ENCODE measurements at regions not wholly inside any gene's neighbourhood (a gene's known extent, or its start where the extent isn't known, plus 50 kb on each side); places are given as distances from the start of the nearest gene placed in this dataset.

- no peak overlapping the region for H3K27ac ChIP-seq (ENCODE audit: low read depth, low read length)
- no peak overlapping the region for H3K4me3 ChIP-seq (ENCODE audit: low read length in 3 of 3)
- no peaks in the 10 kb centered on the region for H3K27me3 ChIP-seq (ENCODE audit: control insufficient read depth in 3 of 3, insufficient read depth in 3 of 3, low read length in 3 of 3)
- no peaks in the 10 kb centered on the region for H3K9me3 ChIP-seq (ENCODE audit: control insufficient read depth in 3 of 3, low read length in 3 of 3)
- H3K4me1 ChIP-seq (ENCODE audit: control insufficient read depth in 3 of 3, insufficient read depth in 3 of 3, low read length in 3 of 3), result no peaks in the 10 kb centered on the region
- H3K9ac ChIP-seq (ENCODE audit: low read depth in 1 of 3, low read length in 3 of 3), result no peak overlapping the region
- H3K36me3 ChIP-seq (ENCODE audit: control insufficient read depth in 3 of 3, insufficient read depth in 3 of 3, low read length in 3 of 3), result no peaks in the 10 kb centered on the region
Measured at GRCh38 chr18:44465381-44465841, 215.3 kb upstream of the SETBP1 start.

GRCh38 chr18:44466997-44467396 lies 213.7 kb upstream of the SETBP1 start:
- Histone ChIP-seq H3K4me3 (ENCODE audit: low read length in 3 of 3) (no peak overlapping the region), H3K36me3 (ENCODE audit: control insufficient read depth in 3 of 3, insufficient read depth in 3 of 3, low read length in 3 of 3) (no peaks in the 10 kb centered on the region), H3K27me3 (ENCODE audit: control insufficient read depth in 3 of 3, insufficient read depth in 3 of 3, low read length in 3 of 3) (no peaks in the 10 kb centered on the region), H3K4me1 (ENCODE audit: control insufficient read depth in 3 of 3, insufficient read depth in 3 of 3, low read length in 3 of 3) (no peaks in the 10 kb centered on the region), H3K27ac (ENCODE audit: low read depth, low read length) (no peak overlapping the region), H3K9me3 (ENCODE audit: control insufficient read depth in 3 of 3, low read length in 3 of 3) (no peaks in the 10 kb centered on the region), H3K9ac (ENCODE audit: low read depth in 1 of 3, low read length in 3 of 3) (no peak overlapping the region)

- no peaks in the 10 kb centered on the region for H3K9me3 ChIP-seq (ENCODE audit: control insufficient read depth in 3 of 3, low read length in 3 of 3)
- no peaks in the 10 kb centered on the region for H3K36me3 ChIP-seq (ENCODE audit: control insufficient read depth in 3 of 3, insufficient read depth in 3 of 3, low read length in 3 of 3)
- H3K9ac ChIP-seq (ENCODE audit: low read depth in 1 of 3, low read length in 3 of 3), result no peak overlapping the region
- H3K27ac ChIP-seq (ENCODE audit: low read depth, low read length), result no peak overlapping the region
- H3K27me3 ChIP-seq (ENCODE audit: control insufficient read depth in 3 of 3, insufficient read depth in 3 of 3, low read length in 3 of 3), result no peaks in the 10 kb centered on the region
- no peak overlapping the region for H3K4me3 ChIP-seq (ENCODE audit: low read length in 3 of 3)
- no peaks in the 10 kb centered on the region for H3K4me1 ChIP-seq (ENCODE audit: control insufficient read depth in 3 of 3, insufficient read depth in 3 of 3, low read length in 3 of 3)
Measured at GRCh38 chr18:44467718-44468117, 213.0 kb upstream of the SETBP1 start.

- no peaks in the 10 kb centered on the region for H3K36me3 ChIP-seq (ENCODE audit: control insufficient read depth in 3 of 3, insufficient read depth in 3 of 3, low read length in 3 of 3)
- H3K4me3 ChIP-seq (ENCODE audit: low read length in 3 of 3), result no peak overlapping the region
- no peak overlapping the region for H3K9ac ChIP-seq (ENCODE audit: low read depth in 1 of 3, low read length in 3 of 3)
- no peaks in the 10 kb centered on the region for H3K4me1 ChIP-seq (ENCODE audit: control insufficient read depth in 3 of 3, insufficient read depth in 3 of 3, low read length in 3 of 3)
- H3K9me3 ChIP-seq (ENCODE audit: control insufficient read depth in 3 of 3, low read length in 3 of 3), result peaks cover 0 to 2% (median 0%) of the 10 kb centered on the region in 3 donors
- no peak overlapping the region for H3K27ac ChIP-seq (ENCODE audit: low read depth, low read length)
- no peaks in the 10 kb centered on the region for H3K27me3 ChIP-seq (ENCODE audit: control insufficient read depth in 3 of 3, insufficient read depth in 3 of 3, low read length in 3 of 3)
Measured at GRCh38 chr18:44473394-44474066, 207.2 kb upstream of the SETBP1 start.

GRCh38 chr18:44474067-44474411 lies 206.6 kb upstream of the SETBP1 start:
- Histone ChIP-seq H3K4me3 (ENCODE audit: low read length in 3 of 3) (no peak overlapping the region), H3K4me1 (ENCODE audit: control insufficient read depth in 3 of 3, insufficient read depth in 3 of 3, low read length in 3 of 3) (no peaks in the 10 kb centered on the region), H3K36me3 (ENCODE audit: control insufficient read depth in 3 of 3, insufficient read depth in 3 of 3, low read length in 3 of 3) (no peaks in the 10 kb centered on the region), H3K27me3 (ENCODE audit: control insufficient read depth in 3 of 3, insufficient read depth in 3 of 3, low read length in 3 of 3) (no peaks in the 10 kb centered on the region), H3K9ac (ENCODE audit: low read depth in 1 of 3, low read length in 3 of 3) (no peak overlapping the region), H3K27ac (ENCODE audit: low read depth, low read length) (no peak overlapping the region), H3K9me3 (ENCODE audit: control insufficient read depth in 3 of 3, low read length in 3 of 3) (peaks cover 0 to 2% (median 0%) of the 10 kb centered on the region in 3 donors)

GRCh38 chr18:44474591-44474990 lies 206.1 kb upstream of the SETBP1 start:
- Histone ChIP-seq H3K9me3 (ENCODE audit: control insufficient read depth in 3 of 3, low read length in 3 of 3) (peaks cover 0 to 3% (median 2%) of the 10 kb centered on the region in 3 donors), H3K27me3 (ENCODE audit: control insufficient read depth in 3 of 3, insufficient read depth in 3 of 3, low read length in 3 of 3) (no peaks in the 10 kb centered on the region), H3K9ac (ENCODE audit: low read depth in 1 of 3, low read length in 3 of 3) (no peak overlapping the region), H3K4me3 (ENCODE audit: low read length in 3 of 3) (no peak overlapping the region), H3K36me3 (ENCODE audit: control insufficient read depth in 3 of 3, insufficient read depth in 3 of 3, low read length in 3 of 3) (no peaks in the 10 kb centered on the region), H3K4me1 (ENCODE audit: control insufficient read depth in 3 of 3, insufficient read depth in 3 of 3, low read length in 3 of 3) (no peaks in the 10 kb centered on the region), H3K27ac (ENCODE audit: low read depth, low read length) (no peak overlapping the region)

- no peaks in the 10 kb centered on the region for H3K4me1 ChIP-seq (ENCODE audit: control insufficient read depth in 3 of 3, insufficient read depth in 3 of 3, low read length in 3 of 3)
- H3K36me3 ChIP-seq (ENCODE audit: control insufficient read depth in 3 of 3, insufficient read depth in 3 of 3, low read length in 3 of 3), result no peaks in the 10 kb centered on the region
- no peak overlapping the region for H3K27ac ChIP-seq (ENCODE audit: low read depth, low read length)
- H3K9ac ChIP-seq (ENCODE audit: low read depth in 1 of 3, low read length in 3 of 3), result no peak overlapping the region
- no peaks in the 10 kb centered on the region for H3K27me3 ChIP-seq (ENCODE audit: control insufficient read depth in 3 of 3, insufficient read depth in 3 of 3, low read length in 3 of 3)
- H3K4me3 ChIP-seq (ENCODE audit: low read length in 3 of 3), result no peak overlapping the region
- peaks cover 0 to 4% (median 0%) of the 10 kb centered on the region in 3 donors for H3K9me3 ChIP-seq (ENCODE audit: control insufficient read depth in 3 of 3, low read length in 3 of 3)
Measured at GRCh38 chr18:44482761-44483160, 197.9 kb upstream of the SETBP1 start.

GRCh38 chr18:44495151-44495550 lies 185.5 kb upstream of the SETBP1 start:
- H3K9ac ChIP-seq (ENCODE audit: low read depth in 1 of 3, low read length in 3 of 3), result no peak overlapping the region
- H3K4me1 ChIP-seq (ENCODE audit: control insufficient read depth in 3 of 3, insufficient read depth in 3 of 3, low read length in 3 of 3), result no peaks in the 10 kb centered on the region
- no peak overlapping the region for H3K27ac ChIP-seq (ENCODE audit: low read depth, low read length)
- no peaks in the 10 kb centered on the region for H3K36me3 ChIP-seq (ENCODE audit: control insufficient read depth in 3 of 3, insufficient read depth in 3 of 3, low read length in 3 of 3)
- H3K4me3 ChIP-seq (ENCODE audit: low read length in 3 of 3), result no peak overlapping the region
- H3K27me3 ChIP-seq (ENCODE audit: control insufficient read depth in 3 of 3, insufficient read depth in 3 of 3, low read length in 3 of 3), result no peaks in the 10 kb centered on the region
- no peaks in the 10 kb centered on the region for H3K9me3 ChIP-seq (ENCODE audit: control insufficient read depth in 3 of 3, low read length in 3 of 3)

GRCh38 chr18:44497311-44497710 lies 183.4 kb upstream of the SETBP1 start:
- no peak overlapping the region for H3K9ac ChIP-seq (ENCODE audit: low read depth in 1 of 3, low read length in 3 of 3)
- no peaks in the 10 kb centered on the region for H3K4me1 ChIP-seq (ENCODE audit: control insufficient read depth in 3 of 3, insufficient read depth in 3 of 3, low read length in 3 of 3)
- H3K9me3 ChIP-seq (ENCODE audit: control insufficient read depth in 3 of 3, low read length in 3 of 3), result no peaks in the 10 kb centered on the region
- no peak overlapping the region for H3K4me3 ChIP-seq (ENCODE audit: low read length in 3 of 3)
- no peak overlapping the region for H3K27ac ChIP-seq (ENCODE audit: low read depth, low read length)
- H3K27me3 ChIP-seq (ENCODE audit: control insufficient read depth in 3 of 3, insufficient read depth in 3 of 3, low read length in 3 of 3), result no peaks in the 10 kb centered on the region
- H3K36me3 ChIP-seq (ENCODE audit: control insufficient read depth in 3 of 3, insufficient read depth in 3 of 3, low read length in 3 of 3), result no peaks in the 10 kb centered on the region

GRCh38 chr18:44497757-44498490 lies 182.8 kb upstream of the SETBP1 start:
- Histone ChIP-seq H3K27ac (ENCODE audit: low read depth, low read length) (no peak overlapping the region), H3K4me3 (ENCODE audit: low read length in 3 of 3) (no peak overlapping the region), H3K9ac (ENCODE audit: low read depth in 1 of 3, low read length in 3 of 3) (no peak overlapping the region), H3K9me3 (ENCODE audit: control insufficient read depth in 3 of 3, low read length in 3 of 3) (no peaks in the 10 kb centered on the region), H3K4me1 (ENCODE audit: control insufficient read depth in 3 of 3, insufficient read depth in 3 of 3, low read length in 3 of 3) (no peaks in the 10 kb centered on the region), H3K36me3 (ENCODE audit: control insufficient read depth in 3 of 3, insufficient read depth in 3 of 3, low read length in 3 of 3) (no peaks in the 10 kb centered on the region), H3K27me3 (ENCODE audit: control insufficient read depth in 3 of 3, insufficient read depth in 3 of 3, low read length in 3 of 3) (no peaks in the 10 kb centered on the region)

Measured in skeletal muscle tissue (tissue), 3 donors.